ENCODE measurements at regions not wholly inside any gene's neighbourhood (a gene's known extent, or its start where the extent isn't known, plus 50 kb on each side); places are given as distances from the start of the nearest gene placed in this dataset.
A peak's percentile ranks its signal among the peaks of the same experiment; 100 is the strongest.

- in situ Hi-C loops (cut with HindIII; ENCODE audit: extremely low pct_ligation_motif_present, low pct_unique_long_range_greater_than_20kb) (loop anchor here (5.0 to 10.0 kb wide), 4 partner anchors 99 to 229 kb away; partner anchors contain the start of gene VEGFA), intact Hi-C loops (cut with micrococcal nuclease; ENCODE audit: unreplicated experiment) (loop anchor here (1.0 to 5.0 kb wide), 7 partner anchors 39 to 284 kb away; no protein-coding TSS in a partner anchor)
- Histone ChIP-seq H3K4me3 (replicated peaks in 1 of 3; ENCODE audit: insufficient read depth in 1 of 3, low read depth in 2 of 3, low read length in 3 of 3) (peak overlapping the region in 1 of 3 experiments; percentile 20; a peak in 1 of 6 replicates), H3K79me2 (ENCODE audit: insufficient read depth, low read length) (no peaks in the 10 kb centered on the region), H3K27ac (ENCODE audit: extremely low read length, insufficient read depth, low read length) (no peak overlapping the region), H3K9me3 (ENCODE audit: low read length) (0 out of 2 replicates have a peak, but pooled peaks cover under 1% of the 10 kb centered on the region), H3K4me1 (ENCODE audit: insufficient read depth, low read length) (peaks cover 71% of the 10 kb centered on the region), H2AFZ (ENCODE audit: low read length) (no peak overlapping the region), H3K9ac (ENCODE audit: insufficient read depth, low read depth, low read length) (no peak overlapping the region), H4K20me1 (ENCODE audit: insufficient read depth, low read length) (no peaks in the 10 kb centered on the region), H3K36me3 (replicated peaks in 1 of 2; ENCODE audit: control insufficient read depth in 1 of 2, insufficient read depth in 2 of 2, low read length in 2 of 2) (no peaks in the 10 kb centered on the region), H3K27me3 (ENCODE audit: control insufficient read depth in 1 of 2, insufficient read depth in 2 of 2, low read length in 2 of 2) (peaks cover 0 to 2% of the 10 kb centered on the region in 2 experiments; a peak in 1 of 5 replicates), H3K4me2 (ENCODE audit: low read depth, low read length) (peak overlapping the region; percentile 50; the same call in 1 of the 2 replicates)
- DNase-seq (ENCODE audit: low spot score) (peak; percentile 73), ATAC-seq (peak; percentile 95), FAIRE-seq (peak; percentile 51)
- CTCF ChIA-PET (ENCODE audit: low intra/inter-chr PET ratio, low total read pairs) = interaction anchor here (0.8 to 4.7 kb wide), 10 partner anchors 92 to 227 kb away, joined by 3 to 44 read pairs (median 6); partner anchors contain the start of gene VEGFA
- no TSS peak for BruUV-seq (replicated peaks)
- POLR2A ChIA-PET = interaction anchor here (1.0 to 7.7 kb wide), 3 partner anchors 24 to 182 kb away, joined by 3 to 59 read pairs (median 3); partner anchors contain the start of gene VEGFA
- 0% methylated on average over 3 of the region's 5 CpGs for WGBS (ENCODE audit: low lambda C conversion rate)
- TF ChIP-seq ZNF557 (CRISPR knock-in tag; IDR thresholded peaks at IDR 0.05) (no peak), ZNF296 (CRISPR knock-in tag; conservative IDR thresholded peaks at IDR 0.05) (no peak), BCLAF1 (IDR thresholded peaks at IDR 0.05) (no peak), BRD4 (CRISPR knock-in tag; IDR thresholded peaks at IDR 0.05) (0 out of 2 replicates have a peak, but pooled peaks have one; percentile 44), ZNF512 (CRISPR knock-in tag; IDR thresholded peaks at IDR 0.05) (no peak), STAT5B (CRISPR knock-in tag; IDR thresholded peaks at IDR 0.05) (no peak), TEAD2 (CRISPR knock-in tag; IDR thresholded peaks at IDR 0.05) (no peak), CREB3 (CRISPR knock-in tag; IDR thresholded peaks at IDR 0.05) (no peak), ARID3A (IDR thresholded peaks at IDR 0.05; ENCODE audit: low read depth, low read length) (no peak), GFI1 (CRISPR knock-in tag; IDR thresholded peaks at IDR 0.05; ENCODE audit: borderline replicate concordance) (peak; percentile 65; the same call in 1 of the 2 replicates), TRIM24 (CRISPR knock-in tag; IDR thresholded peaks at IDR 0.05) (no peak; the same call in 1 of the 2 replicates), MTERF4 (CRISPR knock-in tag; IDR thresholded peaks at IDR 0.05) (no peak), ARHGAP35 (CRISPR knock-in tag; IDR thresholded peaks at IDR 0.05; ENCODE audit: borderline replicate concordance) (peak; percentile 89; the same call in 1 of the 2 replicates), RORA (CRISPR knock-in tag; IDR thresholded peaks at IDR 0.05) (no peak), MTF1 (CRISPR knock-in tag; IDR thresholded peaks at IDR 0.05) (no peak)
Observed at GRCh38 chr6:43951063-43951755, 176.0 kb downstream of the MRPL14 start.
